ENCODE measurements at regions not wholly inside any gene's neighbourhood (a gene's known extent, or its start where the extent isn't known, plus 50 kb on each side); places are given as distances from the start of the nearest gene placed in this dataset.

- 65 to 80% methylated on average over 1 of the region's 1 CpG for WGBS, 2 donors
These were observed 52.0 kb upstream of the CCDC160 start for GRCh38 chrX:134184936-134185335.

DNA sequence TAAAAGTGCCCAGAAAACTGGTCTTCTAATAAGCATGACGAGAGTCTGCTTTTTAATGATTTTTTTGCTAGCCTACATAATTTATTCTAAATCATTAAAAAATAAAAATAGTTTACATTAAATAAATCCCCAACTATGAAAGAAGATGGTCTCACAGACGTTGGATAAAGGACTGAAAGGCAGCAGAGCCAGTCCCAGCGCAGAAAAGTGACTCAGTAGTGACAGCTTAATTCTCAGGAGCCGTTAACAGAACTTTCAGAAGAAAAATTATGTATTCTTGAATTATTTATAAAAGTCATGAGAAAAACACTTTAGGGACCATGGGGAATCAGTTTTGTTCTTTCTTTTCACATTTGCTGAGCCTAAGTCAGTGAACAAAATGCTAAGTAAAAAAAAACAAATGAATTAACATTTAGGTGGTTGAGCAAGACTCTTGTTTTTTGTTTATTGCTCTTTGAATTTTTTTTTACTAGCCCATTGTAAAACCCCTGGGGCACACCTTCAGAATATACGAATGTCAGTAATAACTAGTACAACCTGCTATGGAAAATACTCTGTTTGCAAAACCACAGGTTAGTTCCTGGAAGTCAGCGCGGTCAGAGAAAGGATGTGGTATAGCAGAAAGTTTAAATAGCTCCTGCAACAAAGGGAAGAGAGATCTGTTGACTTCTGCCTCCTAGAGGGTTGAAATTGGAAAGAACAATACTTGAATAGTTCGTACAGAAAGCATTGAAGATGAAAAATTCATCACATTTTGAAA is 50.4 kb upstream of the CCDC160 start:
- H3K36me3 ChIP-seq (ENCODE audit: control insufficient read depth in 2 of 2, insufficient read depth in 2 of 2, low read length in 1 of 2), result no peaks in the 10 kb centered on the region
- no peak overlapping the region for H3K4me3 ChIP-seq (ENCODE audit: low read depth in 1 of 2, low read length in 2 of 2)
- peaks cover 0 to 11% of the 10 kb centered on the region in 2 donors for H3K27me3 ChIP-seq (ENCODE audit: control insufficient read depth in 1 of 2, insufficient read depth in 2 of 2, low read length in 2 of 2)
- no peaks in the 10 kb centered on the region for H3K4me1 ChIP-seq (ENCODE audit: control insufficient read depth in 2 of 2, insufficient read depth in 2 of 2, low read length in 1 of 2)
- 36 to 37% methylated on average over 8 of the region's 8 CpGs for whole genome bisulfite sequencing, 2 donors
- no peaks in the 10 kb centered on the region for H3K9me3 ChIP-seq (ENCODE audit: control insufficient read depth in 2 of 2, insufficient read depth in 1 of 2, low read depth in 1 of 2, low read length in 1 of 2)
- H3K27ac ChIP-seq (ENCODE audit: low read depth in 2 of 2, low read length in 1 of 2), result no peak overlapping the region

More at GRCh38 chrX:134184936-134185335, 52.0 kb upstream of the CCDC160 start:
- H3K36me3 ChIP-seq (ENCODE audit: control insufficient read depth in 2 of 2, insufficient read depth in 2 of 2, low read length in 1 of 2), result no peaks in the 10 kb centered on the region
- H3K4me3 ChIP-seq (ENCODE audit: low read depth in 1 of 2, low read length in 2 of 2), result no peak overlapping the region
- peaks cover 0 to 11% of the 10 kb centered on the region in 2 donors for H3K27me3 ChIP-seq (ENCODE audit: control insufficient read depth in 1 of 2, insufficient read depth in 2 of 2, low read length in 2 of 2)
- no peaks in the 10 kb centered on the region for H3K4me1 ChIP-seq (ENCODE audit: control insufficient read depth in 2 of 2, insufficient read depth in 2 of 2, low read length in 1 of 2)
- H3K27ac ChIP-seq (ENCODE audit: low read depth in 2 of 2, low read length in 1 of 2), result no peak overlapping the region
- no peaks in the 10 kb centered on the region for H3K9me3 ChIP-seq (ENCODE audit: control insufficient read depth in 2 of 2, insufficient read depth in 1 of 2, low read depth in 1 of 2, low read length in 1 of 2)

All from esophagus (tissue), 2 donors.